ENCODE measurements at regions not wholly inside any gene's neighbourhood (a gene's known extent, or its start where the extent isn't known, plus 50 kb on each side); places are given as distances from the start of the nearest gene placed in this dataset.

GRCh38 chr12:43052441-43052840 lies 462.9 kb upstream of the PRICKLE1 start:
- TF ChIP-seq, protein P1, sequence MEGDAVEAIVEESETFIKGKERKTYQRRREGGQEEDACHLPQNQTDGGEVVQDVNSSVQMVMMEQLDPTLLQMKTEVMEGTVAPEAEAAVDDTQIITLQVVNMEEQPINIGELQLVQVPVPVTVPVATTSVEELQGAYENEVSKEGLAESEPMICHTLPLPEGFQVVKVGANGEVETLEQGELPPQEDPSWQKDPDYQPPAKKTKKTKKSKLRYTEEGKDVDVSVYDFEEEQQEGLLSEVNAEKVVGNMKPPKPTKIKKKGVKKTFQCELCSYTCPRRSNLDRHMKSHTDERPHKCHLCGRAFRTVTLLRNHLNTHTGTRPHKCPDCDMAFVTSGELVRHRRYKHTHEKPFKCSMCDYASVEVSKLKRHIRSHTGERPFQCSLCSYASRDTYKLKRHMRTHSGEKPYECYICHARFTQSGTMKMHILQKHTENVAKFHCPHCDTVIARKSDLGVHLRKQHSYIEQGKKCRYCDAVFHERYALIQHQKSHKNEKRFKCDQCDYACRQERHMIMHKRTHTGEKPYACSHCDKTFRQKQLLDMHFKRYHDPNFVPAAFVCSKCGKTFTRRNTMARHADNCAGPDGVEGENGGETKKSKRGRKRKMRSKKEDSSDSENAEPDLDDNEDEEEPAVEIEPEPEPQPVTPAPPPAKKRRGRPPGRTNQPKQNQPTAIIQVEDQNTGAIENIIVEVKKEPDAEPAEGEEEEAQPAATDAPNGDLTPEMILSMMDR (IDR thresholded peaks at IDR 0.05) = no peak
- TF ChIP-seq POLR2A (IDR thresholded peaks at IDR 0.05) = no peak
